ENCODE measurements at regions not wholly inside any gene's neighbourhood (a gene's known extent, or its start where the extent isn't known, plus 50 kb on each side); places are given as distances from the start of the nearest gene placed in this dataset.

DNA sequence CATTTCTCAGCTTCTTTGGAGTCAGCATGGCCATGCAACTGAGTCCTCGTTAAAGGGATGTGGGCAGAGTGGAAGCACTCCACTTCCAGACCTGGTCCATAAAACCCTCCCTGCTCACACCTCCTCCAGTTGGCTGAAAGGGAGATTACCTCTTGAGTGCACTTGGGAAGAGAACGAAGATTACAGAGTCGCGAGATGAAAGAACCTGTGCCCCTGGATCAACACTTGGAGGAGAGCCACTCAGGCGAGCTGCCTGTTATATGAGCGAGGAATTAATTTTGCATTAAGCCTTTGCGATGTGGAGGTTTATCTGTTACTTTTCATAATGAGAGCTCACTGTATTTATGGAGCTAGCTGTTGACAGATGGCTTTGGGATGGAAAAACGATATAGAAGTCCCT lies 147.9 kb downstream of the MAF start:
- FAIRE-seq (no peak), DNase-seq (ENCODE audit: extremely low read depth in 1 of 4, low spot score in 3 of 4) (no peak), ATAC-seq (no peak)
- TF ChIP-seq ZNF12 (CRISPR knock-in tag; IDR thresholded peaks at IDR 0.05) (no peak), ZNF431 (CRISPR knock-in tag; IDR thresholded peaks at IDR 0.05) (no peak), GATAD2B (IDR thresholded peaks at IDR 0.05; ENCODE audit: borderline replicate concordance) (no peak), ZNF24 (IDR thresholded peaks at IDR 0.05) (no peak), ELF1 (tag; IDR thresholded peaks at IDR 0.05) (no peak), MEF2D (tag; conservative IDR thresholded peaks at IDR 0.05; ENCODE audit: low read depth) (no peak), ZNF436 (CRISPR knock-in tag; IDR thresholded peaks at IDR 0.05) (no peak)
- TF ChIP-seq, protein P1, sequence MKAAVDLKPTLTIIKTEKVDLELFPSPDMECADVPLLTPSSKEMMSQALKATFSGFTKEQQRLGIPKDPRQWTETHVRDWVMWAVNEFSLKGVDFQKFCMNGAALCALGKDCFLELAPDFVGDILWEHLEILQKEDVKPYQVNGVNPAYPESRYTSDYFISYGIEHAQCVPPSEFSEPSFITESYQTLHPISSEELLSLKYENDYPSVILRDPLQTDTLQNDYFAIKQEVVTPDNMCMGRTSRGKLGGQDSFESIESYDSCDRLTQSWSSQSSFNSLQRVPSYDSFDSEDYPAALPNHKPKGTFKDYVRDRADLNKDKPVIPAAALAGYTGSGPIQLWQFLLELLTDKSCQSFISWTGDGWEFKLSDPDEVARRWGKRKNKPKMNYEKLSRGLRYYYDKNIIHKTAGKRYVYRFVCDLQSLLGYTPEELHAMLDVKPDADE (conservative IDR thresholded peaks at IDR 0.05; ENCODE audit: control insufficient read depth, low read depth, low read length) = no peak
- TF ChIP-seq, protein P2, sequence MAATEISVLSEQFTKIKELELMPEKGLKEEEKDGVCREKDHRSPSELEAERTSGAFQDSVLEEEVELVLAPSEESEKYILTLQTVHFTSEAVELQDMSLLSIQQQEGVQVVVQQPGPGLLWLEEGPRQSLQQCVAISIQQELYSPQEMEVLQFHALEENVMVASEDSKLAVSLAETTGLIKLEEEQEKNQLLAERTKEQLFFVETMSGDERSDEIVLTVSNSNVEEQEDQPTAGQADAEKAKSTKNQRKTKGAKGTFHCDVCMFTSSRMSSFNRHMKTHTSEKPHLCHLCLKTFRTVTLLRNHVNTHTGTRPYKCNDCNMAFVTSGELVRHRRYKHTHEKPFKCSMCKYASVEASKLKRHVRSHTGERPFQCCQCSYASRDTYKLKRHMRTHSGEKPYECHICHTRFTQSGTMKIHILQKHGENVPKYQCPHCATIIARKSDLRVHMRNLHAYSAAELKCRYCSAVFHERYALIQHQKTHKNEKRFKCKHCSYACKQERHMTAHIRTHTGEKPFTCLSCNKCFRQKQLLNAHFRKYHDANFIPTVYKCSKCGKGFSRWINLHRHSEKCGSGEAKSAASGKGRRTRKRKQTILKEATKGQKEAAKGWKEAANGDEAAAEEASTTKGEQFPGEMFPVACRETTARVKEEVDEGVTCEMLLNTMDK (IDR thresholded peaks at IDR 0.05; ENCODE audit: borderline replicate concordance, insufficient read depth, low read depth, low read length, poor library complexity, severe bottlenecking) = no peak
- TF ChIP-seq, protein P3, sequence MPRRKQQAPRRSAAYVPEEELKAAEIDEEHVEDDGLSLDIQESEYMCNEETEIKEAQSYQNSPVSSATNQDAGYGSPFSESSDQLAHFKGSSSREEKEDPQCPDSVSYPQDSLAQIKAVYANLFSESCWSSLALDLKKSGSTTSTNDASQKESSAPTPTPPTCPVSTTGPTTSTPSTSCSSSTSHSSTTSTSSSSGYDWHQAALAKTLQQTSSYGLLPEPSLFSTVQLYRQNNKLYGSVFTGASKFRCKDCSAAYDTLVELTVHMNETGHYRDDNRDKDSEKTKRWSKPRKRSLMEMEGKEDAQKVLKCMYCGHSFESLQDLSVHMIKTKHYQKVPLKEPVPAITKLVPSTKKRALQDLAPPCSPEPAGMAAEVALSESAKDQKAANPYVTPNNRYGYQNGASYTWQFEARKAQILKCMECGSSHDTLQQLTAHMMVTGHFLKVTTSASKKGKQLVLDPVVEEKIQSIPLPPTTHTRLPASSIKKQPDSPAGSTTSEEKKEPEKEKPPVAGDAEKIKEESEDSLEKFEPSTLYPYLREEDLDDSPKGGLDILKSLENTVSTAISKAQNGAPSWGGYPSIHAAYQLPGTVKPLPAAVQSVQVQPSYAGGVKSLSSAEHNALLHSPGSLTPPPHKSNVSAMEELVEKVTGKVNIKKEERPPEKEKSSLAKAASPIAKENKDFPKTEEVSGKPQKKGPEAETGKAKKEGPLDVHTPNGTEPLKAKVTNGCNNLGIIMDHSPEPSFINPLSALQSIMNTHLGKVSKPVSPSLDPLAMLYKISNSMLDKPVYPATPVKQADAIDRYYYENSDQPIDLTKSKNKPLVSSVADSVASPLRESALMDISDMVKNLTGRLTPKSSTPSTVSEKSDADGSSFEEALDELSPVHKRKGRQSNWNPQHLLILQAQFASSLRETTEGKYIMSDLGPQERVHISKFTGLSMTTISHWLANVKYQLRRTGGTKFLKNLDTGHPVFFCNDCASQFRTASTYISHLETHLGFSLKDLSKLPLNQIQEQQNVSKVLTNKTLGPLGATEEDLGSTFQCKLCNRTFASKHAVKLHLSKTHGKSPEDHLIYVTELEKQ (CRISPR knock-in tag; IDR thresholded peaks at IDR 0.05) = no peak
- H3K79me2 ChIP-seq (ENCODE audit: control insufficient read depth, insufficient read depth, low read length) = no peaks in the 10 kb centered on the region
- H3K4me2 ChIP-seq (ENCODE audit: insufficient read depth, low read length) = no peak overlapping the region
- intact Hi-C loops (cut with micrococcal nuclease) = no loop called here
- H3K4me3 ChIP-seq = no peak overlapping the region
- in situ Hi-C loops (cut with MboI) = no loop called here
- no peaks in the 10 kb centered on the region for H3K9me1 ChIP-seq (ENCODE audit: control insufficient read depth, insufficient read depth, low read length)
- no peak overlapping the region for H3K9ac ChIP-seq (ENCODE audit: insufficient read depth in 1 of 2, low read depth in 2 of 2, low read length in 2 of 2)
- ChIA-PET CTCF (ENCODE audit: low intra/inter-chr PET ratio) (no interaction called here), POLR2A (no interaction called here)
- H3K9me3 ChIP-seq (replicated peaks; ENCODE audit: control insufficient read depth, insufficient read depth, low read depth, low read length) = no peaks in the 10 kb centered on the region
- peaks cover 7 to 15% of the 10 kb centered on the region in 2 experiments for H3K27me3 ChIP-seq (ENCODE audit: control insufficient read depth in 2 of 2, insufficient read depth in 2 of 2, low read length in 2 of 2)
- H4K20me1 ChIP-seq (replicated peaks; ENCODE audit: control insufficient read depth, insufficient read depth, low read length) = no peaks in the 10 kb centered on the region
- no peak overlapping the region for H2AFZ ChIP-seq (ENCODE audit: low read depth, low read length)
- no TSS peak for BruUV-seq (replicated peaks)
- WGBS (ENCODE audit: insufficient coverage, low coverage, missing lambda C conversion rate) = 1% methylated on average over 8 of the region's 8 CpGs
- H3K4me1 ChIP-seq (replicated peaks in 1 of 2; ENCODE audit: control insufficient read depth in 2 of 2, insufficient read depth in 2 of 2, low read length in 2 of 2) = no peaks in the 10 kb centered on the region
- H3K36me3 ChIP-seq (ENCODE audit: control insufficient read depth, insufficient read depth, low read length) = no peaks in the 10 kb centered on the region
- no peak overlapping the region for H3K27ac ChIP-seq (ENCODE audit: extremely low read depth, low read depth, low read length)
